ENCODE measurements at regions not wholly inside any gene's neighbourhood (a gene's known extent, or its start where the extent isn't known, plus 50 kb on each side); places are given as distances from the start of the nearest gene placed in this dataset.

DNA sequence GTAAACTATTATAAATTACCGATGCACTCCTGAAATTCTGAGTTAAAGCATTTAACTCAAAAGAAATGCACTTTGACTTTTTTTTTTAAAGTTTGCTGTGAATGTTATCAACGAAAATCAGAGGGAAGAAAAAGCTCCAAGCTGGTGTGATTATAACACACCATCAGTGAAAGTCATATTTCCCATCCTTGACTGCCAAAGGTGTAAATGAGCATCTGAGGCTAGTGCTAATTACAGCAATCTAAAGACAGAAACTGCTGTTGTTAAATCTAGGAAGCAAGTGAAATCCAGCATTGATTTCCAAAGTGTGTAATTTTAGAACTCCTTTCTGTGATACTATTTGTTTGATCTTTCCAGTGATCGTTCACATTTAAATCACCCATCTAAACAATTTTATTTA lies 1538.8 kb downstream of the TECRL start:
- Histone ChIP-seq H2AFZ (ENCODE audit: low read length) (no peak overlapping the region), H3K27ac (ENCODE audit: low read depth, low read length, poor library complexity, severe bottlenecking) (no peak overlapping the region), H4K20me1 (ENCODE audit: insufficient read depth, low read length) (no peaks in the 10 kb centered on the region), H3K9me2 (ENCODE audit: insufficient read depth, low read length) (no peaks in the 10 kb centered on the region), H3K36me3 (ENCODE audit: insufficient read depth, low read length) (no peaks in the 10 kb centered on the region), H3K4me3 (ENCODE audit: low read depth, low read length, poor library complexity, severe bottlenecking) (no peak overlapping the region), H3K4me1 (ENCODE audit: insufficient read depth, low read length, poor library complexity, severe bottlenecking) (no peaks in the 10 kb centered on the region), H3K9me3 (ENCODE audit: low read length) (peaks cover 6% of the 10 kb centered on the region; the same call in 1 of the 2 replicates), H3K79me2 (ENCODE audit: insufficient read depth, low read depth, low read length) (no peaks in the 10 kb centered on the region), H3K4me2 (ENCODE audit: low read length) (no peak overlapping the region)
- ChIA-PET POLR2A (no interaction called here), CTCF (ENCODE audit: unreplicated experiment) (no interaction called here)
- TF ChIP-seq EZH2phosphoT487 (IDR thresholded peaks at IDR 0.05; ENCODE audit: borderline replicate concordance, low read depth, low read length) (no peak), CTCF (conservative IDR thresholded peaks at IDR 0.05; ENCODE audit: low read length) (no peak)
- no TSS peak for BruUV-seq (replicated peaks)
- DNase-seq (ENCODE audit: low spot score), result no peak
- intact Hi-C loops (cut with micrococcal nuclease; ENCODE audit: unreplicated experiment), result no loop called here

DNA sequence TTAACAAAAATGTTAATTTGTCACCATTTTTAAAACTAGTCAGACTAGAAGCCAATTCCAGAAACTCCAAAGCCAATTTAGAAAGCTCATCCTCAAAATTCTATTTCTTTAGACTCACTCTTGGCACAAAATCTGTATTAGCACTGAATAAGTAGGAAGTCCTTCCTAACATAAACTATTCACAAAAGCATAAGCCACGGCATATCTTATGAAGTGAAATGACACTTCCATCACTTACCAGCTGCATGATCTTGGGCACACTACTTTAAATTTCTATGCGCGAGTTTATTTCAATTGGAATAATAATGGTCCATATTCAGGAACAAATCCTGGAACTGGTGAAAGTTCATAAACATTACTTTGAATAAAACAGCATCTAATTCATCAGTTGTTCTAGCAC lies 1544.0 kb downstream of the TECRL start:
- H3K79me2 ChIP-seq (ENCODE audit: insufficient read depth, low read depth, low read length), result no peaks in the 10 kb centered on the region
- no peaks in the 10 kb centered on the region for H3K9me3 ChIP-seq (ENCODE audit: low read length)
- POLR2A ChIA-PET, result no interaction called here
- H3K36me3 ChIP-seq (ENCODE audit: insufficient read depth, low read length), result no peaks in the 10 kb centered on the region
- no peak overlapping the region for H3K4me2 ChIP-seq (ENCODE audit: low read length)
- no peaks in the 10 kb centered on the region for H3K4me1 ChIP-seq (ENCODE audit: insufficient read depth, low read length, poor library complexity, severe bottlenecking)
- intact Hi-C loops (cut with micrococcal nuclease; ENCODE audit: unreplicated experiment), result no loop called here
- BruUV-seq (replicated peaks), result no TSS peak
- H3K27ac ChIP-seq (ENCODE audit: low read depth, low read length, poor library complexity, severe bottlenecking), result no peak overlapping the region
- no peak overlapping the region for H2AFZ ChIP-seq (ENCODE audit: low read length)
- H4K20me1 ChIP-seq (ENCODE audit: insufficient read depth, low read length), result no peaks in the 10 kb centered on the region
- H3K4me3 ChIP-seq (ENCODE audit: low read depth, low read length, poor library complexity, severe bottlenecking), result no peak overlapping the region
- no peaks in the 10 kb centered on the region for H3K9me2 ChIP-seq (ENCODE audit: insufficient read depth, low read length)
- TF ChIP-seq EZH2phosphoT487 (IDR thresholded peaks at IDR 0.05; ENCODE audit: borderline replicate concordance, low read depth, low read length) (no peak), CTCF (conservative IDR thresholded peaks at IDR 0.05; ENCODE audit: low read length) (no peak)
- CTCF ChIA-PET (ENCODE audit: unreplicated experiment), result no interaction called here
- no peak for DNase-seq (ENCODE audit: low spot score)

DNA sequence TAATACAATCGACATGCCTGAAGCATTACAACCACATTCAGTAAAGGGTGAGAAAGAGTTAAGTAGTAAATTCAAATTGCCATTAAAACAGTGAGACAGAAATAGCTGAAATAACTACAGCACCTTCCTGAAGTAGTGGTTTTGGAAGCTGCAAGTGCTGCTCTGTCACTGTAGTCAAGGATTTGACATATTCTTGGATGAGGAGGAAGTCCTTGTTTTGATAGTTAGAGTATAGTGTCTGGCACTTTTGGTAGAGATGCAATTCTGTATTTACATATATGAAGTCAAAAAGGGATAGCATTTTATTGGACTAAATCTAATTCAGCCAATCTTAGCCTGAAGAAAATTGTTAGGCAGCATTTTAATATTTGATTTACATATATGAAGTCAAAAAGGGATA lies 1559.6 kb downstream of the TECRL start:
- Histone ChIP-seq H3K9me3 (ENCODE audit: low read length) (no peaks in the 10 kb centered on the region), H3K4me1 (ENCODE audit: insufficient read depth, low read length, poor library complexity, severe bottlenecking) (no peaks in the 10 kb centered on the region), H3K4me3 (ENCODE audit: low read depth, low read length, poor library complexity, severe bottlenecking) (no peak overlapping the region), H3K27ac (ENCODE audit: low read depth, low read length, poor library complexity, severe bottlenecking) (no peak overlapping the region), H3K36me3 (ENCODE audit: insufficient read depth, low read length) (no peaks in the 10 kb centered on the region), H3K4me2 (ENCODE audit: low read length) (no peak overlapping the region), H3K9me2 (ENCODE audit: insufficient read depth, low read length) (no peaks in the 10 kb centered on the region), H4K20me1 (ENCODE audit: insufficient read depth, low read length) (no peaks in the 10 kb centered on the region), H3K79me2 (ENCODE audit: insufficient read depth, low read depth, low read length) (no peaks in the 10 kb centered on the region), H2AFZ (ENCODE audit: low read length) (no peak overlapping the region)
- BruUV-seq (replicated peaks), result no TSS peak
- POLR2A ChIA-PET, result interaction anchor here (0.6 kb wide), 1 partner anchor 11 kb away, joined by 3 read pairs; no protein-coding TSS in a partner anchor
- TF ChIP-seq CTCF (conservative IDR thresholded peaks at IDR 0.05; ENCODE audit: low read length) (no peak), EZH2phosphoT487 (IDR thresholded peaks at IDR 0.05; ENCODE audit: borderline replicate concordance, low read depth, low read length) (no peak)
- intact Hi-C loops (cut with micrococcal nuclease; ENCODE audit: unreplicated experiment), result no loop called here
- DNase-seq (ENCODE audit: low spot score), result no peak
- CTCF ChIA-PET (ENCODE audit: unreplicated experiment), result no interaction called here

All from OCI-LY7 (cell line).